CD4-positive, alpha-beta T cell (primary cell): ENCODE measurements at regions not wholly inside any gene's neighbourhood (a gene's known extent, or its start where the extent isn't known, plus 50 kb on each side); places are given as distances from the start of the nearest gene placed in this dataset.

Experiments used
- ATAC-seq: fragments of 200-7000 bp; cut with Tn5 transposase; one replicate; pipeline ENCODE4 v1.10.0; 2022; ENCODE audit warnings: mild to moderate bottlenecking; ENCODE audit not compliant: poor library complexity
- CTCF ChIA-PET: fragments of 350-600 bp; sonication (Branson Sonifier 250); formaldehyde crosslinking; loops from one replicate; lab custom pipeline; 2021; ENCODE audit warnings: antibody characterized with exemption, inconsistent platforms; lab: Charles Lee
- POLR2A ChIA-PET: fragments of 350-600 bp; sonication (Branson Sonifier 250); formaldehyde crosslinking; loops from one replicate; lab custom pipeline; 2021; ENCODE audit warnings: antibody characterized with exemption, inconsistent platforms; lab: Charles Lee
- DNase-seq, 14 experiments: peaks; one replicate each; pipeline ENCODE4 v3.0.0-alpha.2; 2013 to 2020; ENCODE audit warnings: mixed read lengths in 2 of 14
- H3K27ac ChIP-seq, 2 donors: one replicate each; pipeline versions ENCODE4 v1.5.1 to v1.7.0; 2013; ENCODE audit warnings: low read length in 2 of 2, low read depth in 1 of 2, mild to moderate bottlenecking in 1 of 2
- H3K27me3 ChIP-seq, 2 experiments: 1 replicate in 1 of 2; 2 replicates in 1 of 2; pipeline versions ENCODE4 v1.6.1 to v1.7.0; 2013; ENCODE audit warnings: low read length in 2 of 2, control low read depth in 1 of 2, mild to moderate bottlenecking in 1 of 2, moderate library complexity in 1 of 2; ENCODE audit not compliant: insufficient read depth in 2 of 2, control insufficient read depth in 1 of 2
- H3K36me3 ChIP-seq: one replicate; pipeline ENCODE4 v1.6.1; 2013; ENCODE audit warnings: low read length, control low read depth; ENCODE audit not compliant: insufficient read depth
- H3K4me1 ChIP-seq: one replicate; pipeline ENCODE4 v1.6.1; 2013; ENCODE audit warnings: low read length, control low read depth; ENCODE audit not compliant: insufficient read depth
- H3K4me3 ChIP-seq: one replicate; pipeline ENCODE4 v1.5.1; 2013; ENCODE audit warnings: mild to moderate bottlenecking, low read length, moderate library complexity
- H3K9me3 ChIP-seq, 2 experiments: 1 replicate in 1 of 2; 2 replicates in 1 of 2; pipeline versions ENCODE4 v1.6.1 to v1.7.0; 2013; ENCODE audit warnings: low read length in 2 of 2, mild to moderate bottlenecking in 2 of 2, control low read depth in 1 of 2, moderate library complexity in 1 of 2; ENCODE audit not compliant: control insufficient read depth in 1 of 2, insufficient read depth in 1 of 2
- H3K27ac Mint-ChIP-seq: one replicate; pipeline ENCODE4 v1.8.0; 2020; ENCODE audit warnings: mixed read lengths
- H3K27me3 Mint-ChIP-seq: one replicate; pipeline ENCODE4 v1.8.0; 2021; ENCODE audit warnings: mixed read lengths
- H3K36me3 Mint-ChIP-seq: one replicate; pipeline ENCODE4 v1.8.0; 2021; ENCODE audit warnings: low read depth, mixed read lengths
- H3K4me1 Mint-ChIP-seq: one replicate; pipeline ENCODE4 v1.8.0; 2021; ENCODE audit warnings: low read depth, mixed read lengths
- H3K4me3 Mint-ChIP-seq: one replicate; pipeline ENCODE4 v1.8.0; 2020; ENCODE audit warnings: mild to moderate bottlenecking, mixed read lengths
- H3K9me3 Mint-ChIP-seq: one replicate; pipeline ENCODE4 v1.8.0; 2020; ENCODE audit warnings: mixed read lengths
- intact Hi-C, 2 experiments: fragments of 100-400 bp; cut with DNase I in 1 of 2; cut with micrococcal nuclease in 1 of 2; formaldehyde crosslinking; loops; one replicate each; pipeline versions ENCODE4 v1.15.1 to v1.9.0; 2023 to 2025; cut with DNase I, micrococcal nuclease
- TF ChIP-seq, protein P1 (sequence below): fragments of 200-600 bp; IDR thresholded peaks from one replicate; pipeline ENCODE4 v1.8.0; 2022; ENCODE audit warnings: antibody characterized with exemption, mild to moderate bottlenecking

DNA sequence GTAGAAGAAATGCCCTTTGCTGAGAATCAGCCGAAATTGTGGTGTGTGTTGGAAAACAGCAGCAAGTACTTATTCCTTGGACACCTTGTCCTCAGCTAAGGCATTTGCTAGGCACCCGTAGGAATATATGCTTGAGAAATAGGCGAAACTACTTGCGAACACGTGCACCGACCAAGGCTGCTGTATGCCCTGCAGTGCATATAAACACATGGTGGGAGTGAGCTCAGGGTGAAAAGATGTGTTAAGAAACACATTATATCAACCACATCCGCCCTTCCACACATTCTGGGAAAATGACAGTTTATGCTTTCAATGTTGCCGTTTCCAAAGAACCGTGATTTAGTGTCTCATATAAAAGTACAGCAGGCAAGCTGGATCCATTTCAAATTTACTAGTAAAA, 199.2 kb downstream of the JCAD start:
- Mint-ChIP-seq H3K9me3 (no peaks in the 10 kb centered on the region), H3K36me3 (no peaks in the 10 kb centered on the region), H3K27ac (no peak overlapping the region), H3K4me3 (no peak overlapping the region), H3K27me3 (peaks cover 10% of the 10 kb centered on the region), H3K4me1 (no peaks in the 10 kb centered on the region)
- ATAC-seq (no peak), DNase-seq (no peak)
- no peaks in the 10 kb centered on the region for H3K4me1 ChIP-seq
- H3K27ac ChIP-seq = no peak overlapping the region
- TF ChIP-seq, protein P1, sequence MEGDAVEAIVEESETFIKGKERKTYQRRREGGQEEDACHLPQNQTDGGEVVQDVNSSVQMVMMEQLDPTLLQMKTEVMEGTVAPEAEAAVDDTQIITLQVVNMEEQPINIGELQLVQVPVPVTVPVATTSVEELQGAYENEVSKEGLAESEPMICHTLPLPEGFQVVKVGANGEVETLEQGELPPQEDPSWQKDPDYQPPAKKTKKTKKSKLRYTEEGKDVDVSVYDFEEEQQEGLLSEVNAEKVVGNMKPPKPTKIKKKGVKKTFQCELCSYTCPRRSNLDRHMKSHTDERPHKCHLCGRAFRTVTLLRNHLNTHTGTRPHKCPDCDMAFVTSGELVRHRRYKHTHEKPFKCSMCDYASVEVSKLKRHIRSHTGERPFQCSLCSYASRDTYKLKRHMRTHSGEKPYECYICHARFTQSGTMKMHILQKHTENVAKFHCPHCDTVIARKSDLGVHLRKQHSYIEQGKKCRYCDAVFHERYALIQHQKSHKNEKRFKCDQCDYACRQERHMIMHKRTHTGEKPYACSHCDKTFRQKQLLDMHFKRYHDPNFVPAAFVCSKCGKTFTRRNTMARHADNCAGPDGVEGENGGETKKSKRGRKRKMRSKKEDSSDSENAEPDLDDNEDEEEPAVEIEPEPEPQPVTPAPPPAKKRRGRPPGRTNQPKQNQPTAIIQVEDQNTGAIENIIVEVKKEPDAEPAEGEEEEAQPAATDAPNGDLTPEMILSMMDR = no peak
- no peaks in the 10 kb centered on the region for H3K9me3 ChIP-seq
- intact Hi-C loops = no loop called here
- no peaks in the 10 kb centered on the region for H3K36me3 ChIP-seq
- ChIA-PET CTCF (no interaction called here), POLR2A (no interaction called here)
- H3K27me3 ChIP-seq = peaks cover 0 to 3% of the 10 kb centered on the region in 2 experiments
- H3K4me3 ChIP-seq = no peak overlapping the region

DNA sequence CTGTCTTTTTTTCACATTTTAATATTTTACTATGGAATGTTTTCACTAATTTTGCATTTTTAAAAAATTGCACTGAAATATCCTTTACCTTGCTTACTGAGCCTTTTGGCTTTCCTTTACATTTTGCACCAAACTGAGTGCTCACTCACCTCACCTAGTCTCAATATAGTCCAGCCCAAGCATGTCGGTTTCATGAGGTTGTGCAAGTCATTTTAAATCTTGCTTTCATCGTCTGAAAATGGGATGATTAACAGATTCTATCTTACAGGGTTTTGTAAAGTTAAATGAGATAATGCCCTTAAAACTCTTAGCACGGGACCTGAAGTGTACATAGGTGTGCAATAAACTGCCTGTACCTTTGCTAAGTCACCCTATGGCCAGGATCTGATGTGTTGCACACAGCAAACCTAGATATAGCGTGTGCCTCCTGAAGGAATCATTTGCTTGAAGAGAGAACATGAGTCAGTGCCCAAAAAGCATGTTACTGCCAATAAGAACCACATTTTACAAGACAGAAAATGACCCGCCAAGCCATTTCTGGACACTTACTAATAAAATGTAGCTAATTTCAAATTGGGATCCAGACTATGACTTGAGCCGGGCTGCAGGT, 199.8 kb downstream of the JCAD start:
- H3K27ac Mint-ChIP-seq = no peak overlapping the region
- Histone ChIP-seq H3K4me1 (no peaks in the 10 kb centered on the region), H3K27ac (no peak overlapping the region), H3K9me3 (no peaks in the 10 kb centered on the region), H3K36me3 (no peaks in the 10 kb centered on the region), H3K27me3 (peaks cover 0 to 3% of the 10 kb centered on the region in 2 experiments), H3K4me3 (no peak overlapping the region)
- no peak for ATAC-seq
- H3K36me3 Mint-ChIP-seq = no peaks in the 10 kb centered on the region
- DNase-seq = no peak
- peaks cover 12% of the 10 kb centered on the region for H3K27me3 Mint-ChIP-seq
- POLR2A ChIA-PET = no interaction called here
- no peaks in the 10 kb centered on the region for H3K4me1 Mint-ChIP-seq
- H3K9me3 Mint-ChIP-seq = no peaks in the 10 kb centered on the region
- CTCF ChIA-PET = no interaction called here
- TF ChIP-seq, protein P1 = no peak
- H3K4me3 Mint-ChIP-seq = no peak overlapping the region
- intact Hi-C loops = no loop called here

DNA sequence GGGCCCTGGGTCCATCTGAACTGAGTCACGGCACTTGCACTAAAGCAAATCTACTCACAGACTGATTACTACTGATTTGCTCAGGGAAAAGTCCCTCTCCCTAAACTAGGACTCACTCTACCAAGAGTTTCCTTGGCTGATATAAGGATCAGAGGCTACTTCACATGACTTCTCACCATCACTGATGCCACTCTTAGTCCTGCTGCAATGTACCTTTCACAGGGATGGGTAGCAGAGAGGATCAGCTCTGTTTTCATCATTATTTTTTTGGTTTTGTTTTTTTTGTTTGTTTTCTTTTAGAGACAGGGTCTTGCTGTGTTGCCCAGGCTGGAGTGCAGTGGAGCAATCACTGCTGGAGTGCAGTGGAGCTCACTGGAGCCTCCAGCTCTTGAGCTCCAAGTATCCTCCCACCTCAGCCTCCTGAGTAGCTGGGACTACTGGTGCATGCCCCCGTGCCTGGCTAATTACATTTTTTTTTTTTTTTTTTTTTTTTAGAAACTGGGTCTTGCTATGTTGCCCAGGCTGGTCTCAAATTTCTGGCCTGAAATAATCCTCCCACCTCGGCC, 200.6 kb downstream of the JCAD start:
- no peaks in the 10 kb centered on the region for H3K36me3 Mint-ChIP-seq
- DNase-seq = no peak
- H3K36me3 ChIP-seq = no peaks in the 10 kb centered on the region
- no peak overlapping the region for H3K4me3 ChIP-seq
- no peaks in the 10 kb centered on the region for H3K9me3 Mint-ChIP-seq
- H3K27me3 ChIP-seq = peaks cover 0 to 6% of the 10 kb centered on the region in 2 experiments
- ATAC-seq = no peak
- CTCF ChIA-PET = no interaction called here
- H3K27ac ChIP-seq = no peak overlapping the region
- H3K9me3 ChIP-seq = no peaks in the 10 kb centered on the region
- POLR2A ChIA-PET = no interaction called here
- no peaks in the 10 kb centered on the region for H3K4me1 Mint-ChIP-seq
- H3K27me3 Mint-ChIP-seq = peaks cover 15% of the 10 kb centered on the region
- H3K4me3 Mint-ChIP-seq = no peak overlapping the region
- no peaks in the 10 kb centered on the region for H3K4me1 ChIP-seq
- intact Hi-C loops = no loop called here
- no peak overlapping the region for H3K27ac Mint-ChIP-seq
- TF ChIP-seq, protein P1 = no peak
